Stimulated activated naive CD8-positive, alpha-beta T cell treated with anti-CD3 and anti-CD28 coated beads, Interleukin-15, Interleukin-2, amounts not matched to agents 100 ng/mL and 50 ng/mL, for 24 hours (primary cell): ENCODE measurements at regions not wholly inside any gene's neighbourhood (a gene's known extent, or its start where the extent isn't known, plus 50 kb on each side); places are given as distances from the start of the nearest gene placed in this dataset.
"Not testable (repeated sequence)": the region's sequence is repeated elsewhere in the genome, so short reads cannot be mapped to it uniquely, and the experiment has no call there.

ENCODE experiments used
- H3K27ac Mint-ChIP-seq: one replicate; pipeline ENCODE4 v1.8.0; 2021; ENCODE audit warnings: mild to moderate bottlenecking, mixed read lengths
- H3K27me3 Mint-ChIP-seq: one replicate; pipeline ENCODE4 v1.8.0; 2021; ENCODE audit warnings: mixed read lengths
- H3K36me3 Mint-ChIP-seq: one replicate; pipeline ENCODE4 v1.8.0; 2021; ENCODE audit warnings: low read depth, mixed read lengths
- H3K4me1 Mint-ChIP-seq: one replicate; pipeline ENCODE4 v1.8.0; 2021; ENCODE audit warnings: low read depth, mixed read lengths
- H3K4me3 Mint-ChIP-seq: one replicate; pipeline ENCODE4 v1.8.0; 2021; ENCODE audit warnings: mild to moderate bottlenecking, mixed read lengths
- H3K9me3 Mint-ChIP-seq: one replicate; pipeline ENCODE4 v1.8.0; 2021; ENCODE audit warnings: mixed read lengths

DNA sequence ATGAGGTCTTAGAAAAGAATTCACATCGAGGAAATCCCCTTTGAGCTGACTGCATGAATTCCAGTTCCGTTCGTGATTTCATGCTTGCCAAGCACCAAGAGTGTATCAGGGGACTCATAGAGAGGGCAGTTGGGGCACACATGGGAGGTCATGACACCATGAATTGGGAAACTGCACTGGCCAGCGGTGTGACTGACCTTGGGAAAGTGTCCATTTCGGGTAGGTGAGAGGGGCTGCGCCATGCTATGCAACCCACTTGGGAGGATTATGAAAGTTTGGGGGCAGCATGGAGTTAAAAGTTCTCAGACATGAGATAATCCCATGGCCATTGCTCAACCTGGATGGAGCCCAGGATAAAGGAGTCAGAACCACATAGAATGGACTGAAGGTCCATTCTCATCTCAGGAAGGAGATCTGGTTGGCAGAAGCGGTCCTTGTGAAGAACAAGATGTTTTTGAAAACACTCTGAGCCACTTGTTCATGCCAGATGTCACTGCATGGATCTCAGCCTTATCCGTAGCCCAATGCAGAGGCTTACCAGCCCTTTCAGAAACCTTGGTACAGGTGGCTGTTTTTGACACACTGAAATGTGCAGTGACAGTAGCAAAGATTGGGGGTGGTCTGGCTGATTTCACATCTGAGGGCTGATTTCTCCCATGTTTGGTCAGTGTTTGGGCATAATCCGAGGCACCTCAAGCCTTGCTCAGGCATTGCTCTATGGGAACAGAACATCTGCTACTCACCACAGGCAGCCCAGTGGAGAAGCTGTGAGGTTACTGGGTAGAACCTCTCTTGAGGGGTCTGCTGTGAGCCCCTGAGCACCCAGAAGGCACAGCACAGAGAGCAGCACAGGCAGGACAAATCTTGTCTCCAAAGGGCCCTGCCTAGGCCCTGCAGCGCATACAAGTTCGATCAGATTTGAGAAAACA is 252.3 kb downstream of the CXCL12 start:
- Mint-ChIP-seq H3K4me3 (no peak overlapping the region), H3K27ac (no peak overlapping the region), H3K27me3 (no peaks in the 10 kb centered on the region), H3K9me3 (no peaks in the 10 kb centered on the region), H3K4me1 (no peaks in the 10 kb centered on the region), H3K36me3 (no peaks in the 10 kb centered on the region)

DNA sequence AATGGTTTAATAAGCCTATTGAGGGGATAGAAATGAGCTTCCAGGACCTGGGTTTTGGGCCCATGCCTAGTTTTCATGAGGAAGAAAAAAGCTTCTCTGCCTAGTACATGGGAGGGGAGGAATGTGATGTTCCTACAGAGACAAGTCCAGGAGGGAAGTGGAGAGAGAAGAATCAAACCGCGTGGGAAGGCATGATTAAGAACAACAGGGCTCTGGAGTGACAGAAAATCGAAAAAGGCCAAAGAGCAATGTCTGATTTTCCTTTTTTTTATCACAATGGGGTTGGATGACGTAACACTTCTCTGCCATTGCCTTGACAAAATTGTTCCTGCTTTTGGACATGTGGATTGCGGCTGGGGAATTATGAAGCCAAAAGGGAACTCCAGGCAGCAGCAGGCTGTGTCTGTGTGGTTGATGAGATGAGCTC is 258.6 kb downstream of the CXCL12 start:
- Mint-ChIP-seq H3K36me3 (no peaks in the 10 kb centered on the region), H3K4me1 (no peaks in the 10 kb centered on the region), H3K9me3 (no peaks in the 10 kb centered on the region), H3K27me3 (peaks cover 12% of the 10 kb centered on the region), H3K27ac (no peak overlapping the region), H3K4me3 (no peak overlapping the region)

DNA sequence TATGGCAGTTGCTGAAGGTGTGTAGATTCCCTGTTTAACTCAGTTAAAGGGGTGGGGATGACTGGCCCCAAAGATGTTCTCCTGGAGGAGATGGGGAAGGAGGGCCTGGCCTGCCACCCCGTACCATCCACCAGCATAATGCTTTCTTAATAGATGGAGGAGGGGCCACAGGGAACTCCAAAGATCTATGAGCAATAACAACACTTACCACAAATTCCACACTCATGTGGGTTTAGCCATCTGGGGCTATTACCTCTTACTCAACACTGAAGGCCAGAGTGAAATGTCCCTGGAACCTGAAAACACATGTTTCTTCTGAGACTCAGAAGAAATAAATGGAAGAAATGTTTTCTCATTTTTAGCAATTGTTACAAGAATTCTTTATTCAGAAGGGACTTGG is 259.0 kb downstream of the CXCL12 start:
- Mint-ChIP-seq H3K4me3 (no peak overlapping the region), H3K27ac (no peak overlapping the region), H3K4me1 (no peaks in the 10 kb centered on the region), H3K9me3 (no peaks in the 10 kb centered on the region), H3K27me3 (peaks cover 12% of the 10 kb centered on the region), H3K36me3 (no peaks in the 10 kb centered on the region)

DNA sequence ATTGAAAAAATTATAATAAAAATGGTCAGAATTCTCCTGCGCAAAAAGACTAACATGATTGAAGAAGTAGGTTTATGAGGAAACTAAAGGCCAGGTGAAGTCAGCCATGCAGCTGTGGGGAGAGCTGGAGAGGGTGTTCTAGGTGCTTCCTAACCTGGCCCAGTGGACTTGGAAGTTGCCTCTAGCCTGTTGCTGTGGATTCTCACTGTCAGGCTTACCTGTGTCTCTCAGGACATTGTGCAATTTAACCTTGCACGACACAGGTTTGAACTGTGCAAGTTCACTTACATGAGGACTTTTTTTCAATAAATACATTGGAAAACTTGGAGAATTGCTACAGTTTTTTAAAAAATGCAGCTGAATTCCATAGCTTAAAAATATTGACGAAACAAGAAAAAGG is 266.4 kb downstream of the CXCL12 start:
- Mint-ChIP-seq H3K36me3 (no peaks in the 10 kb centered on the region), H3K4me1 (no peaks in the 10 kb centered on the region), H3K4me3 (no peak overlapping the region), H3K27me3 (peaks cover 12% of the 10 kb centered on the region), H3K27ac (no peak overlapping the region), H3K9me3 (no peaks in the 10 kb centered on the region)

DNA sequence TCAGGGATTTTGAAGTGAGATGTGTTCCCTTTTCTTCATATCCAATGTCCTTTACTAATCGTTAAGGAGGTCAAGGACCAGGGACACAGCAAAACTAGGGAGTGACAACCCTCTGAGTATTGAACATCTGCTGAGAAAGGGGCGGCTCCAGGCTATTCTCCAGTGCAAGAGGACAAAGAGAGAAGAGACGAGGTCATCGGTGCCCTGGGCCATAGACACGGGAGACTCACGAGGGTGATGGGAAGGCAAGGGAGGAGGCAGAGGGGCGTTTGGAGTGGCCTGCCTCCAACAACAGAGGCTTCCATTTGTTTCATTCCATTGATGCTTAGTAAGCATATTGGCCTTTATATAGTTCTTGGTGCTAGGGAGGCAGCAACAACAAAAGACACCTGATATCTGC is 268.4 kb downstream of the CXCL12 start:
- Mint-ChIP-seq H3K27me3 (peaks cover 14% of the 10 kb centered on the region), H3K27ac (no peak overlapping the region), H3K4me3 (no peak overlapping the region), H3K4me1 (no peaks in the 10 kb centered on the region), H3K9me3 (no peaks in the 10 kb centered on the region), H3K36me3 (no peaks in the 10 kb centered on the region)

DNA sequence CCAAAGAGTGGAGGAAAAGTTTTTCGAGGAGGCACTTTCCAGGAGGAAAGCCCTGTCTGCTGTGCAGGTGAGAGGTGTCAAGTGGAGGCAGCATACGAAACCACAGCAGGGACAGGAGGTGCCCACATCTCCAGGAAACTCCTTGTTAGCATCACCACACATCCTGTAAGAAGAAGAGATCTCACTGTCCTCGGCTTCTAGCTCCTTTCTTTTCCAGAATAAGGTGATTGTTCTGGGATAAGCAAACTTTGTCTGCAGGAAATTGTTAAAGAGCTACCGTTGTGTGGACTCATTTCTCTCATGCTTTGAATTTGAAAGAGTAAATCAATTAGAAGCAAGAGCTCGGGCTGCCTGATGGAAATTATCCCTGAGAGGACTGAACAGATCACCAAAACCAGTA is 269.4 kb downstream of the CXCL12 start:
- Mint-ChIP-seq H3K27ac (no peak overlapping the region), H3K4me1 (no peaks in the 10 kb centered on the region), H3K9me3 (no peaks in the 10 kb centered on the region), H3K27me3 (peaks cover 17% of the 10 kb centered on the region), H3K36me3 (no peaks in the 10 kb centered on the region), H3K4me3 (no peak overlapping the region)

DNA sequence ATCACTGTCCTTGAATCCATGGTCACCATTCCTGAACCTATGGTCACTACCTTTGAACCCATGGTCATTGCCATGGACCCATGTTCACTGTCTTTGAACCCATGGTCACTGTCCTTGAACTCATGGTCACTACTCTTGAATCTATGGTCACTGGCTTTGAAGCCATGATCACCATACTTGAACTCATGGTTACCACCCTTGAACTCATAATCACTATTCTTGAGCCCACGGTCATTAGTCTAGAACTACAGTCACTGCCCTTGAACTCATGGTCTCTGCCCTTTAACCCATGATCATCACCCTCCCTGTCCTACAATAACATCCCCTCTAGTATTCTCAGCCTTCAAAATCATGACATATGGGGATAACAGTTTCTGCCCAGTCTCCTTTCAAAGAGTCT is 270.5 kb downstream of the CXCL12 start:
- H3K9me3 Mint-ChIP-seq = no peaks in the 10 kb centered on the region
- no peaks in the 10 kb centered on the region for H3K4me1 Mint-ChIP-seq
- no peak overlapping the region for H3K27ac Mint-ChIP-seq
- no peak overlapping the region for H3K4me3 Mint-ChIP-seq
- H3K27me3 Mint-ChIP-seq = peaks cover 17% of the 10 kb centered on the region
- H3K36me3 Mint-ChIP-seq = no peaks in the 10 kb centered on the region

DNA sequence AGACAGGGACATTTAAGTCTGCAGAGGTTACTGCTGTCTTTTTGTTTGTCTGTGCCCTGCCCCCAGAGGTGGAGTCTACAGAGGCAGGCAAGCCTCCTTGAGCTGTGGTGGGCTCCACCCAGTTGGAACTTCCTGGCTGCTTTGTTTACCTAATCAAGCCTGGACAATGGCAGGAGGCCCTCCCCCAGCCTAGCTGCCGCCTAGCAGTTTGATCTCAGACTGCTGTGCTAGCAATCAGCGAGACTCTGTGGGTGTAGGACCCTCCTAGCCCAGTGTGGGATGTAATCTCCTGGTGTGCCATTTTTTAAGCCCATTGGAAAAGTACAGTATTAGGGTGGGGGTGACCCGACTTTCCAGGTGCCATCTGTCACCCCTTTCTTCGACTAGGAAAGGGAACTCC is 272.6 kb downstream of the CXCL12 start:
- not testable (repeated sequence) for H3K36me3 Mint-ChIP-seq, H3K4me1 Mint-ChIP-seq, H3K4me3 Mint-ChIP-seq, H3K27ac Mint-ChIP-seq, H3K9me3 Mint-ChIP-seq
- peaks cover 17% of the 10 kb centered on the region for H3K27me3 Mint-ChIP-seq

DNA sequence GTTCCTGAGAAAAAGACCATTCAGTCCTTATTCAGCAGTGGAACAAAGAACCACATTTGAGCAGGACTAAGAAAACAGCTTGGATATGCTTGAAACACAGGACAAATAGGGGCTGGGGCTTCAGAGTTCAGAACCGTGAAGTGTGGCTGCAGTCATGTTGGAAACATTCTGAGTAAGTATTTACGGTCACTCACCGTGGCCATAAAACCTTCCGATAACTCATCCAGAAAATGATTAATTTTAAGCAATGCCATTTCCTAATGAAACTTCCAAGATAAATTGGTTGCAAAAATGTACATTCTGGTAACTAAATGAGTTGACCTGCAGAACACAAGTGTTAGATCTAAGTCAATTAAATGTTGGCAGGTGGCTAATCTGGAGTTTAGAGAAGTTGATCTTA is 279.2 kb downstream of the CXCL12 start:
- Mint-ChIP-seq H3K4me3 (no peak overlapping the region), H3K4me1 (no peaks in the 10 kb centered on the region), H3K27me3 (no peaks in the 10 kb centered on the region)

DNA sequence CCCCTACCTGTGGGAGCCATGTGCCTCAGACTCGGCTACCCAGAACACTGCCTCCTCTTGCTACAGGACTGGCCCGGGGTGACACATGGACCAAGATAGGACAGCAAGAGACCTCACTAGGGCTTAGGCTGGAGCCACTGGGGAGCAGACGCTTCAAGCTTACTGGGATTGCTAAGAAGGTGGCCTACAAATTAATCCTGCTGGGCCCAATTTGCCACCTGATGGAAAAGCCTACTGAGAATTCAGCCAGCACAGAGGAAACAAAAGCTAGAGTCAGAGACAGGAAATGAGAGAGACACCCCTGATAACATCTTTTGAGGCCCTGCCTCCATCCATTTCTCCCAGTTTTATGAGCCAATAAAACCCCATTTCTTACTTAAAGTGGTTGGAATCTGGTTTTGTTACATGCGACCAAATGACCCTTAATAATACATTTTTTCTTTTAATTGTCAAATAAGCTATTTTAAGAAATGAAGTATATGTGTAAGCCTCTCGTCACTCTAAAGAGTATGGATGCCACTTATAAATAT is 282.1 kb downstream of the CXCL12 start:
- Mint-ChIP-seq H3K4me3 (no peak overlapping the region), H3K9me3 (no peaks in the 10 kb centered on the region), H3K36me3 (no peaks in the 10 kb centered on the region), H3K27ac (no peak overlapping the region), H3K4me1 (no peaks in the 10 kb centered on the region), H3K27me3 (no peaks in the 10 kb centered on the region)

More for the DNA sequence above, 279.2 kb downstream of the CXCL12 start:
- Mint-ChIP-seq H3K36me3 (no peaks in the 10 kb centered on the region), H3K9me3 (no peaks in the 10 kb centered on the region), H3K27ac (no peak overlapping the region)

DNA sequence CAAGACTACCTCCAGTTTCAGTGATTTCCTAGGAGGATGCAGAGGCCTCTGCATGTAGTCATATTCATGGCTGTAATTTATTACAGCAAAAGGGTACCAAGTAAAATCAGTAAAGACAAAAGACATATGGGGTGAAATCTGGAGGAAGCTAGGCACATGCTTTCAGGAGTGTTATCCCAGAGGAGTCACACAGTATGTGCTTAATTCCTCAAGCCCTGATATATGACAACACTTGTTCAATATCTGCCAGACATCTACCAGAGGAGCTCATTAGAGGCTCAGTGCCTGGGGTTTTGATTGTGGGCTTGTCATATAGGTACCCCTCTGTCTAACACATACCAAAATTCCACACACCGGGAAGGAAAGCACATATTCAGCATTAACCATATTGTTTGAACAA is 283.8 kb downstream of the CXCL12 start:
- Mint-ChIP-seq H3K4me1 (no peaks in the 10 kb centered on the region), H3K27ac (no peak overlapping the region), H3K9me3 (no peaks in the 10 kb centered on the region), H3K27me3 (no peaks in the 10 kb centered on the region), H3K4me3 (no peak overlapping the region), H3K36me3 (no peaks in the 10 kb centered on the region)

DNA sequence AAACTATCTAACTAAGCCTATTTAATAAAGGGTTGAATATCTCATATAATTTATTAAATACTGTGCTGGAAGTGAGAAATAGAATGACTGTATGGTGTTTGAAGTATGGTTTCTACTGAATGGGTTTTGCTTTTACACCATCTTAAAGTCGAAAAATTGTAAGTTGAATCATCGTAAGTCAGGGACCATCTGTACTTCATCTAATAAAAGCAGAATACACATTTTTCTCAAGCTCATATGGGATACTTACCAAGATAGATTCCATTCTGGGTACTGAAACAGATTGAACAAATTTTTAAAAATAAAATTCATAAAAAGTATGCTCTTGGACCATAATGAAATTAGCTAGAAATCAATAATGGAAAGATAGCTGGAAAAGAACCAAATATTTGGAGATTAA is 285.4 kb downstream of the CXCL12 start:
- H3K9me3 Mint-ChIP-seq = peaks cover 5% of the 10 kb centered on the region
- H3K27me3 Mint-ChIP-seq = no peaks in the 10 kb centered on the region
- no peaks in the 10 kb centered on the region for H3K4me1 Mint-ChIP-seq
- no peak overlapping the region for H3K4me3 Mint-ChIP-seq
- H3K36me3 Mint-ChIP-seq = no peaks in the 10 kb centered on the region
- H3K27ac Mint-ChIP-seq = no peak overlapping the region

DNA sequence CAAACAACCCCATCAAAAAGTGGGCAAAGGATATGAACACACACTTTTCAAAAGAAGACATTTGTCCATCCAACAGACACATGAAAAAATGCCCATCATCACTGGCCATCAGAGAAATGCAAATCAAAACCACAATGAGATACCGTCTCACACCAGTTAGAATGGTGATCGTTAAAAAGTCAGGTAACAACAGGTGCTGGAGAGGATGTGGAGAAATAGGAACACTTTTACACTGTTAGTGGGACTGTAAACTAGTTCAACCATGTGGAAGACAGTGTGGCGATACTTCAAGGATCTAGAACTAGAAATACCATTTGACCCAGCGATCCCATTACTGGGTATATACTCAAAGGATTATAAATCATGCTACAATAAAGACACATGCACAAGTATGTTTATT is 288.7 kb downstream of the CXCL12 start:
- not testable (repeated sequence) for H3K9me3 Mint-ChIP-seq, H3K27ac Mint-ChIP-seq, H3K4me1 Mint-ChIP-seq, H3K27me3 Mint-ChIP-seq, H3K4me3 Mint-ChIP-seq, H3K36me3 Mint-ChIP-seq

DNA sequence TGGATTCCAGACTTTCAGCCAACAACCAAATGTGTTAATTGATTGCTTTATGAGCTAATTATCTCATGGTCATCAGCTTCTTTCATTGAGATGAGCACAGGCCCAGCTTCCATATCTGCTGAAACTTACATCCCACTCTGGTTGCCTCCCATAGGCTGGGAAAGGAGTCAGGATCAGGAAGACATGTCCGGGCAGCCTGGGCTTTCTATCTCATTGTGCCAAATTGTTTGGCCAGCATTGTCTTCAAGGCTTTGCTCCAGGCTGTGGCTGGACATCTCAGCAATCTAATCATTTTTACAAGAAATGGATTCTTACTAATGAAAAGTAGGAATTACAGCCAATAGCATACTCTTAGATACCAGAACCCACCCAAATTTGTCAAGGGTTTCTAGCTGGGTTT is 295.2 kb downstream of the CXCL12 start:
- no peak overlapping the region for H3K4me3 Mint-ChIP-seq
- no peak overlapping the region for H3K27ac Mint-ChIP-seq
- H3K36me3 Mint-ChIP-seq = no peaks in the 10 kb centered on the region
- peaks cover 20% of the 10 kb centered on the region for H3K27me3 Mint-ChIP-seq
- no peaks in the 10 kb centered on the region for H3K4me1 Mint-ChIP-seq
- peaks cover 4% of the 10 kb centered on the region for H3K9me3 Mint-ChIP-seq

DNA sequence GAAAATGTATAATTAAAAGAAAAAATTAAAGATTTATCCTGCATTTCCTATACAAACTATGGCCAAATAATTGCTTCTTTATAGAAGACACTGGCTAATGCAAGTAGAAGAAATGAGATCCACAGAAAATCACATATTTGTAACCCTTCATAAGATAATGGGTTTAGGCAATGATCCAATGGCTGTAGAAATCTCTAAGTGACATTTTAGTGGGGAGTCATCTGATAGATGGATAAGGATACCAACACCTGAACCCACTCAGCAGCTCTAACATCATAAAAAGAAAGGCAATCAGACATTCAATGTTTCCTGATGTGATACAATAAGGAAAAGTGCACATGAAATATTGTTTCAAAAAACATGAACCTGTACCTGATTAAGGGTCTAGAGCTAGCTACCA is 297.5 kb downstream of the CXCL12 start:
- Mint-ChIP-seq H3K9me3 (peaks cover 4% of the 10 kb centered on the region), H3K4me1 (no peaks in the 10 kb centered on the region), H3K27ac (no peak overlapping the region), H3K4me3 (no peak overlapping the region), H3K36me3 (no peaks in the 10 kb centered on the region), H3K27me3 (peaks cover 16% of the 10 kb centered on the region)
